ENCODE measurements at regions not wholly inside any gene's neighbourhood (a gene's known extent, or its start where the extent isn't known, plus 50 kb on each side); places are given as distances from the start of the nearest gene placed in this dataset.
A peak's percentile ranks its signal among the peaks of the same experiment; 100 is the strongest.

- no peak for DNase-seq (ENCODE audit: low spot score)
- Histone ChIP-seq H3K4me1 (no peaks in the 10 kb centered on the region), H3K27ac (no peak overlapping the region), H3K36me3 (no peaks in the 10 kb centered on the region), H3K27me3 (no peaks in the 10 kb centered on the region), H3K9me3 (no peaks in the 10 kb centered on the region), H3K4me3 (no peak overlapping the region)
- TF ChIP-seq, protein P1, sequence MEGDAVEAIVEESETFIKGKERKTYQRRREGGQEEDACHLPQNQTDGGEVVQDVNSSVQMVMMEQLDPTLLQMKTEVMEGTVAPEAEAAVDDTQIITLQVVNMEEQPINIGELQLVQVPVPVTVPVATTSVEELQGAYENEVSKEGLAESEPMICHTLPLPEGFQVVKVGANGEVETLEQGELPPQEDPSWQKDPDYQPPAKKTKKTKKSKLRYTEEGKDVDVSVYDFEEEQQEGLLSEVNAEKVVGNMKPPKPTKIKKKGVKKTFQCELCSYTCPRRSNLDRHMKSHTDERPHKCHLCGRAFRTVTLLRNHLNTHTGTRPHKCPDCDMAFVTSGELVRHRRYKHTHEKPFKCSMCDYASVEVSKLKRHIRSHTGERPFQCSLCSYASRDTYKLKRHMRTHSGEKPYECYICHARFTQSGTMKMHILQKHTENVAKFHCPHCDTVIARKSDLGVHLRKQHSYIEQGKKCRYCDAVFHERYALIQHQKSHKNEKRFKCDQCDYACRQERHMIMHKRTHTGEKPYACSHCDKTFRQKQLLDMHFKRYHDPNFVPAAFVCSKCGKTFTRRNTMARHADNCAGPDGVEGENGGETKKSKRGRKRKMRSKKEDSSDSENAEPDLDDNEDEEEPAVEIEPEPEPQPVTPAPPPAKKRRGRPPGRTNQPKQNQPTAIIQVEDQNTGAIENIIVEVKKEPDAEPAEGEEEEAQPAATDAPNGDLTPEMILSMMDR (IDR thresholded peaks at IDR 0.05), result no peak
Measured at GRCh38 chr5:102554082-102554481, 55.3 kb upstream of the SLCO6A1 start.

- no peaks in the 10 kb centered on the region for H3K36me3 ChIP-seq
- H3K4me3 ChIP-seq, result no peak overlapping the region
- TF ChIP-seq, protein P1 (IDR thresholded peaks at IDR 0.05), result peak in 1 of 2 donors; percentile 51
- H3K27ac ChIP-seq, result no peak overlapping the region
- DNase-seq (ENCODE audit: low spot score), result no peak
- no peaks in the 10 kb centered on the region for H3K9me3 ChIP-seq
- H3K4me1 ChIP-seq, result no peaks in the 10 kb centered on the region
- no peaks in the 10 kb centered on the region for H3K27me3 ChIP-seq
Measured at GRCh38 chr5:102554728-102555127, 55.9 kb upstream of the SLCO6A1 start.

GRCh38 chr5:102561894-102562760 lies 63.3 kb upstream of the SLCO6A1 start:
- Histone ChIP-seq H3K9me3 (peaks cover 0 to 6% of the 10 kb centered on the region in 2 donors), H3K36me3 (no peaks in the 10 kb centered on the region), H3K27ac (no peak overlapping the region), H3K4me1 (no peaks in the 10 kb centered on the region), H3K27me3 (no peaks in the 10 kb centered on the region), H3K4me3 (no peak overlapping the region)
- DNase-seq (ENCODE audit: low spot score), result no peak
- TF ChIP-seq, protein P1 (IDR thresholded peaks at IDR 0.05), result peak; percentile 24 to 66

DNA sequence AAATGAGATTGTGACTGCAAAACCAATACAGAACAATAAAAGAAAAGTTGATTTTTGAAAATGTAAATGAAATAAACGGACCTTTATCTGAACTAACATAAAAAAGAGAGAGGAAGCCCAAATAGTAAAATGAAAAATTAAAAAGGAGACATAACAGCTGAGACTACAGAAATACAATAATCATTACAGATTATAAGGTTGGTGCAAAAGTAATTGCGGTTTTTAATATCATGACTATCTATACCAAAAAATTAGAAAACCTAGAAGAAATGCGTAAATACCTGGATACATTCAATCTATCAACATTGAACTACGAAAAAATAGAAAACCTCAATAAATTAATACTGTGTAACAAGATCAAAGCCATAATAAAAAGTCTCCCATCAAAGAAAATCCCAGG lies 71.9 kb upstream of the SLCO6A1 start:
- DNase-seq (ENCODE audit: low spot score), result no peak

DNA sequence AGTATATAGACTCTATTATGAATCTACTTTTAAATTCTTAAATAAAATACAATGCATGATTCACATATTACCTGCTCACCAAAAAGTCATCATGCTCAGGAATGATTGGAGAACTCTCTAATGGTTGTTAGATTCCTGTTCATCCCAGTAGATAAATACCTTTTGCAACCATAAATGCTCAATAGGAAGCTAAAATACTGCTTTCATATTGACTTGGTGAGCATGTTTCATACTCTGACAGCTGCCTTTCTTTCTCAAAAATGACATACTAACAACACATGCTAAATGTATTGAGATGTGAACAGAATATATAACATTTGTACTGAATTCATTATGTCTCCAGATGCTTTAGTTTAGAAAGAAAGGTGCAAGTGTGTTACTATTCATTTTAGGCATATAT lies 79.6 kb upstream of the SLCO6A1 start:
- Histone ChIP-seq H3K27me3 (no peaks in the 10 kb centered on the region), H3K4me1 (no peaks in the 10 kb centered on the region), H3K36me3 (no peaks in the 10 kb centered on the region), H3K9me3 (no peaks in the 10 kb centered on the region), H3K4me3 (no peak overlapping the region), H3K27ac (no peak overlapping the region)
- TF ChIP-seq, protein P1 (IDR thresholded peaks at IDR 0.05), result no peak
- no peak for DNase-seq (ENCODE audit: low spot score)

More for the DNA sequence above, 71.9 kb upstream of the SLCO6A1 start:
- Histone ChIP-seq H3K27me3 (no peaks in the 10 kb centered on the region), H3K4me3 (no peak overlapping the region), H3K27ac (no peak overlapping the region), H3K4me1 (no peaks in the 10 kb centered on the region), H3K9me3 (no peaks in the 10 kb centered on the region), H3K36me3 (no peaks in the 10 kb centered on the region)
- TF ChIP-seq, protein P1 (IDR thresholded peaks at IDR 0.05), result no peak
